H9 (cell line): ENCODE measurements at regions not wholly inside any gene's neighbourhood (a gene's known extent, or its start where the extent isn't known, plus 50 kb on each side); places are given as distances from the start of the nearest gene placed in this dataset.

Source experiments
- DNase-seq: peaks from one replicate; pipeline ENCODE4 v3.0.0-alpha.2; 2017
- H2AFZ ChIP-seq: one replicate; pipeline ENCODE4 v1.6.1; 2013; ENCODE audit warnings: mild to moderate bottlenecking, low read length, control low read depth, moderate library complexity
- H2AK5ac ChIP-seq: 2 replicates; pipeline ENCODE4 v1.6.1; 2013; ENCODE audit warnings: low read length, control low read depth, mixed read lengths; ENCODE audit not compliant: insufficient read length
- H2BK120ac ChIP-seq: one replicate; pipeline ENCODE4 v1.6.1; 2013; ENCODE audit warnings: low read depth, mild to moderate bottlenecking, low read length, control low read depth, inconsistent platforms; ENCODE audit not compliant: poor library complexity, severe bottlenecking
- H2BK12ac ChIP-seq: 2 replicates; pipeline ENCODE4 v1.6.1; 2013; ENCODE audit warnings: low read length, control low read depth, mixed read lengths, low read depth; ENCODE audit not compliant: insufficient read length
- H2BK15ac ChIP-seq: 2 replicates; pipeline ENCODE4 v1.6.1; 2013; ENCODE audit warnings: low read depth, low read length, control low read depth
- H2BK20ac ChIP-seq: one replicate; pipeline ENCODE4 v1.6.1; 2013; ENCODE audit warnings: low read depth, mild to moderate bottlenecking, low read length, control low read depth, inconsistent platforms; ENCODE audit not compliant: poor library complexity, severe bottlenecking
- H2BK5ac ChIP-seq: 2 replicates; pipeline ENCODE4 v1.6.1; 2013; ENCODE audit warnings: low read length, control low read depth, mixed read lengths; ENCODE audit not compliant: insufficient read length
- H3K14ac ChIP-seq: 2 replicates; pipeline ENCODE4 v1.6.1; 2013; ENCODE audit warnings: low read length, control low read depth; ENCODE audit not compliant: insufficient read depth
- H3K18ac ChIP-seq: 2 replicates; pipeline ENCODE4 v1.6.1; 2013; ENCODE audit warnings: low read depth, mild to moderate bottlenecking, mixed read lengths, low read length, control low read depth; ENCODE audit not compliant: insufficient read length
- H3K23ac ChIP-seq: 2 replicates; pipeline ENCODE4 v1.6.1; 2013; ENCODE audit warnings: low read length, control low read depth, mixed read lengths, low read depth; ENCODE audit not compliant: insufficient read length
- H3K23me2 ChIP-seq: 2 replicates; pipeline ENCODE4 v1.6.1; 2013; ENCODE audit warnings: low read depth, mild to moderate bottlenecking, mixed read lengths, low read length, control low read depth; ENCODE audit not compliant: insufficient read length, poor library complexity, severe bottlenecking
- H3K27ac ChIP-seq: 2 replicates; pipeline ENCODE4 v1.5.1; 2013; ENCODE audit warnings: low read length, control low read depth, mixed read lengths, low read depth; ENCODE audit not compliant: insufficient read length
- H3K27me3 ChIP-seq: 2 replicates; pipeline ENCODE4 v1.6.1; 2013; ENCODE audit warnings: low read length, control low read depth, inconsistent platforms; ENCODE audit not compliant: insufficient read depth
- H3K4ac ChIP-seq: 2 replicates; pipeline ENCODE4 v1.6.1; 2013; ENCODE audit warnings: low read depth, mild to moderate bottlenecking, control low read depth, inconsistent platforms, low read length, moderate library complexity
- H3K4me1 ChIP-seq: 2 replicates; pipeline ENCODE4 v1.6.1; 2013; ENCODE audit warnings: low read length, control low read depth, inconsistent platforms; ENCODE audit not compliant: insufficient read depth
- H3K4me2 ChIP-seq: 2 replicates; pipeline ENCODE4 v1.6.1; 2013; ENCODE audit warnings: low read length, control low read depth, mixed read lengths; ENCODE audit not compliant: insufficient read length, insufficient read depth
- H3K56ac ChIP-seq: 2 replicates; pipeline ENCODE4 v1.6.1; 2013; ENCODE audit warnings: low read depth, mild to moderate bottlenecking, mixed read lengths, low read length, control low read depth; ENCODE audit not compliant: insufficient read length
- H3K79me1 ChIP-seq: 2 replicates; pipeline ENCODE4 v1.6.1; 2013; ENCODE audit warnings: low read depth, mild to moderate bottlenecking, moderate library complexity, low read length, control low read depth, inconsistent platforms; ENCODE audit not compliant: insufficient read depth, poor library complexity, severe bottlenecking
- H3K79me2 ChIP-seq: 2 replicates; pipeline ENCODE4 v1.6.1; 2013; ENCODE audit warnings: low read length, control low read depth, inconsistent platforms; ENCODE audit not compliant: insufficient read depth
- H3K9ac ChIP-seq: 2 replicates; pipeline ENCODE4 v1.6.1; 2013; ENCODE audit warnings: low read length, control low read depth, mixed read lengths; ENCODE audit not compliant: insufficient read length; ENCODE audit errors: extremely low read depth
- H3K9me3 ChIP-seq: one replicate; pipeline ENCODE4 v1.6.1; 2013; ENCODE audit warnings: low read depth, low read length, inconsistent platforms; ENCODE audit not compliant: control insufficient read depth
- H3T11ph ChIP-seq: one replicate; pipeline ENCODE4 v1.6.1; 2013; ENCODE audit warnings: mild to moderate bottlenecking, low read length, control low read depth, inconsistent platforms
- H4K20me1 ChIP-seq: one replicate; pipeline ENCODE4 v1.6.1; 2013; ENCODE audit not compliant: control insufficient read depth, insufficient read length, insufficient read depth
- H4K5ac ChIP-seq: 2 replicates; pipeline ENCODE4 v1.6.1; 2013; ENCODE audit warnings: low read depth, mild to moderate bottlenecking, mixed read lengths, low read length, control low read depth; ENCODE audit not compliant: insufficient read length
- H4K8ac ChIP-seq: replicated peaks from 2 replicates; pipeline ENCODE4 v1.6.1; 2013; ENCODE audit warnings: low read length, control low read depth, mixed read lengths, low read depth; ENCODE audit not compliant: insufficient read length
- H4K91ac ChIP-seq: 2 replicates; pipeline ENCODE4 v1.6.1; 2013; ENCODE audit warnings: low read depth, mild to moderate bottlenecking, moderate library complexity, mixed read lengths, low read length, control low read depth; ENCODE audit not compliant: insufficient read length
- H3K27ac Mint-ChIP-seq, 3 experiments: 2 replicates in 2 of 3; 3 replicates in 1 of 3; pipeline ENCODE4 v1.8.0; 2020 to 2021; ENCODE audit warnings: mixed read lengths in 3 of 3, mild to moderate bottlenecking in 1 of 3, moderate library complexity in 1 of 3
- H3K27me3 Mint-ChIP-seq: 2 replicates; pipeline ENCODE4 v1.8.0; 2021; ENCODE audit warnings: low read depth, mild to moderate bottlenecking, moderate library complexity, mixed read lengths
- H3K36me3 Mint-ChIP-seq, 3 experiments: 2 replicates in 2 of 3; 3 replicates in 1 of 3; pipeline ENCODE4 v1.8.0; 2020 to 2021; ENCODE audit warnings: low read depth in 3 of 3, mixed read lengths in 3 of 3; ENCODE audit not compliant: insufficient read depth in 1 of 3
- H3K4me1 Mint-ChIP-seq, 2 experiments: 2 replicates each; pipeline ENCODE4 v1.8.0; 2020; ENCODE audit warnings: mixed read lengths in 2 of 2
- H3K4me3 Mint-ChIP-seq, 2 experiments: 2 replicates in 1 of 2; 3 replicates in 1 of 2; pipeline ENCODE4 v1.8.0; 2020 to 2021; ENCODE audit warnings: mild to moderate bottlenecking in 2 of 2, mixed read lengths in 2 of 2, moderate library complexity in 1 of 2
- H3K9me3 Mint-ChIP-seq, 2 experiments: 2 replicates in 1 of 2; 3 replicates in 1 of 2; pipeline ENCODE4 v1.8.0; 2020; ENCODE audit warnings: mild to moderate bottlenecking in 2 of 2, mixed read lengths in 2 of 2, moderate library complexity in 1 of 2
- CTCF ChIP-seq: fragments of 200-600 bp; sonication (generic); conservative IDR thresholded peaks from 3 replicates; pipeline ENCODE4 v1.8.0; 2021; ENCODE audit warnings: antibody characterized with exemption, mild to moderate bottlenecking
- WGBS: extraction: QIAGEN DNeasy Blood & Tissue Kit; methylation state at CpG from one replicate; pipeline ENCODE4 v1.1.7; 2013; ENCODE audit warnings: missing lambda C conversion rate, low lambda C conversion rate, mixed read lengths; ENCODE audit not compliant: insufficient read length; ENCODE audit errors: extremely low coverage; 5-methylcytosine and 5-hydroxymethylcytosine counted together

DNA sequence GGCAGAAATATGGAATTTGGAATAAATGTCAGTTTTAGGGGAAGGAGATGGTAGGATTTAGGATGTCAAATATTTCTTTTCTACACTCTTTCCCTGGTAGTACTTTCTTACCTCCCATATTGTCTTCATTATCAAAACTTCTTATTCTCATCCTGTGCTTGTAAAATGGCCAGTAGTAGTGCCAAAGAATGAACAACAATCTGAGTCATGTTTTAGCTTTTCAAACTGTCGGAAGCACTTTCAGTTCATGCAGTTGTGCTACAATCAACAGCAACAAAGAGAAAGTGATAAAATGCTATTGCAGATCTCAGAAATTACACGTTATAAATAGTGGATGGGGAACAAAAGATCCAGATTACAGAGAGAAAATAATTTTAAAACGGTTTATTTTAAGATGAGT is 193.7 kb upstream of the RXFP2 start:
- Histone ChIP-seq H3K9ac (no peak overlapping the region), H3K9me3 (no peaks in the 10 kb centered on the region), H3K56ac (no peak overlapping the region), H3K4me1 (no peaks in the 10 kb centered on the region), H3K79me1 (no peaks in the 10 kb centered on the region), H4K5ac (no peak overlapping the region), H2BK20ac (no peak overlapping the region), H3K79me2 (no peaks in the 10 kb centered on the region), H2AK5ac (no peak overlapping the region), H3K4ac (no peak overlapping the region), H3K27ac (no peak overlapping the region), H2AFZ (no peak overlapping the region), H3K18ac (no peak overlapping the region), H2BK12ac (no peak overlapping the region), H3K23me2 (no peaks in the 10 kb centered on the region), H2BK15ac (no peak overlapping the region), H3K4me2 (no peak overlapping the region), H4K20me1 (no peaks in the 10 kb centered on the region), H3K23ac (no peak overlapping the region), H2BK5ac (no peak overlapping the region), H3K14ac (no peak overlapping the region), H4K8ac (no peak overlapping the region), H2BK120ac (no peak overlapping the region), H3K27me3 (no peaks in the 10 kb centered on the region), H3T11ph (no peak overlapping the region), H4K91ac (no peak overlapping the region)
- Mint-ChIP-seq H3K4me1 (no peaks in the 10 kb centered on the region), H3K9me3 (no peaks in the 10 kb centered on the region), H3K27ac (no peak overlapping the region), H3K27me3 (no peaks in the 10 kb centered on the region; the same call in 1 of the 2 replicates), H3K36me3 (no peaks in the 10 kb centered on the region), H3K4me3 (no peak overlapping the region)
- DNase-seq, result no peak
- no peak for TF ChIP-seq CTCF
- 100% methylated on average over 1 of the region's 3 CpGs for WGBS
